ENCODE measurements at regions not wholly inside any gene's neighbourhood (a gene's known extent, or its start where the extent isn't known, plus 50 kb on each side); places are given as distances from the start of the nearest gene placed in this dataset.
A peak's percentile ranks its signal among the peaks of the same experiment; 100 is the strongest.

- DNase-seq, result no peak
- no peak overlapping the region for H3K4me3 ChIP-seq (ENCODE audit: insufficient read depth, low read depth, low read length)
- no peaks in the 10 kb centered on the region for H3K36me3 ChIP-seq (replicated peaks; ENCODE audit: control insufficient read depth, insufficient read depth, low read length)
- no peaks in the 10 kb centered on the region for H3K27me3 ChIP-seq (ENCODE audit: control insufficient read depth, insufficient read depth, low read length)
Observed at GRCh38 chrX:144849141-144849540, 398.2 kb upstream of the SPANXN1 start.

DNA sequence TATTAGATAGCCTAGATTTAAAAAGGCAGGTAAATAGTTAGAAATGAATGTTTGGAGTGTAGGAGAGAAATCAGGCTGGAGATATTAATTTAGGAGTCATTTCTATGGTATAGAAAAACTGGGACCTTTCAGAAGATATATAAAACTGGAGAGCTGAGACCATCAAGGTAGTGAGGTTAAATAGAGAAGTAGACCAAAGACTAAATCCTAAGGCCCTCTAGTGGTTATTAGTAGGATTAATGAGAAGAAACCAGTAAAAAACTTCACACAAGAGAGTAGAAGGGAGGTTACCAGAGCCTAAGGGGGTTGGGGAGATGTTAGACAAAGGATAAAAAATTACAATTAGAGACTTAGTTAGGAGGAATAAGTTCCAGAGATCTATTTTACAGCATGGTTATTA lies 351.0 kb upstream of the SPANXN1 start:
- peak; percentile 10 for DNase-seq

DNA sequence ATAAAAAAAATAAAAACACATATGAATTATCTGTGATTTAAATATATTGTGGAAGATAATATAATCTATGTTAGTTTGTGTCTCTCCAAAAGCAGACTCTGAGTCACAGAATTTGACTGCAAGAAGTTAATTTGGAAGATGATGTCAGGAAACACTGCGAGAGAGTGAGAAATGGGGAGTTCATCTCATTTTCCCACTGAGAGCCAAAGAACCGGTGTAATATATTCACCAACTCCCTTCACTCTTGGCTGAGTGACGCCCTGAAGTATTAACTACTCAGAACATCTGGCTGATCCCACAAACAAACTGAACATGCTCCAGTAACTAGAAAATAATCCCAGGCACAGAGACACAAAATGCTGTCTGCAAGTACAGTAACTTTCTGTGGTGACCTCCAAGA lies 345.8 kb upstream of the SPANXN1 start:
- H3K27me3 ChIP-seq (ENCODE audit: control insufficient read depth, insufficient read depth, low read length), result no peaks in the 10 kb centered on the region
- H3K4me3 ChIP-seq (ENCODE audit: insufficient read depth, low read depth, low read length), result no peak overlapping the region
- no peaks in the 10 kb centered on the region for H3K36me3 ChIP-seq (replicated peaks; ENCODE audit: control insufficient read depth, insufficient read depth, low read length)
- DNase-seq, result no peak

More for the DNA sequence above, 351.0 kb upstream of the SPANXN1 start:
- Histone ChIP-seq H3K36me3 (replicated peaks; ENCODE audit: control insufficient read depth, insufficient read depth, low read length) (no peaks in the 10 kb centered on the region), H3K4me3 (ENCODE audit: insufficient read depth, low read depth, low read length) (no peak overlapping the region), H3K27me3 (ENCODE audit: control insufficient read depth, insufficient read depth, low read length) (no peaks in the 10 kb centered on the region)

GRCh38 chrX:144916785-144917184 lies 330.5 kb upstream of the SPANXN1 start:
- no peak overlapping the region for H3K4me3 ChIP-seq (ENCODE audit: insufficient read depth, low read depth, low read length)
- DNase-seq, result no peak
- no peaks in the 10 kb centered on the region for H3K27me3 ChIP-seq (ENCODE audit: control insufficient read depth, insufficient read depth, low read length)
- H3K36me3 ChIP-seq (replicated peaks; ENCODE audit: control insufficient read depth, insufficient read depth, low read length), result no peaks in the 10 kb centered on the region

DNA sequence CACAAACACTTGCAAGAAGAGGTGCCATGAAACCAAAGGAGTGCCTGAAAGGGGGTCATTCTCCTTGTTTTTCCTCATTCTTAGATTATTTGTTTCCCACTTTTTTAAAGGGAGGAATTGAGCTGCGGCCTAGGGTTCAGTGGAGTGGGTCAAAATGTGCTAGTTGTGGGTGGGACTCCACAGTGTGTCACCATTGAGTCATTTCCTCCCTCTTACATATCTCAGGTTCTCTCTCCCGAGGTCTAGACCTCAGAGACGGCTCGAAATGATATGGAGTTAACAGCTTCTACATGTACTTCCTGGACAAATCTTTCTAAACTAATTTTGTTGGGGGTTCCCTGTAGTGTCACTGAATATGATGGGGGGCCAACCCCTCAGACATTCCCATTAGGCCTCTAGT lies 328.4 kb upstream of the SPANXN1 start:
- Histone ChIP-seq H3K27me3 (ENCODE audit: control insufficient read depth, insufficient read depth, low read length) (no peaks in the 10 kb centered on the region), H3K4me3 (ENCODE audit: insufficient read depth, low read depth, low read length) (no peak overlapping the region), H3K36me3 (replicated peaks; ENCODE audit: control insufficient read depth, insufficient read depth, low read length) (no peaks in the 10 kb centered on the region)
- DNase-seq, result no peak

GRCh38 chrX:144946666-144947065 lies 300.6 kb upstream of the SPANXN1 start:
- H3K27me3 ChIP-seq (ENCODE audit: control insufficient read depth, insufficient read depth, low read length), result no peaks in the 10 kb centered on the region
- H3K36me3 ChIP-seq (replicated peaks; ENCODE audit: control insufficient read depth, insufficient read depth, low read length), result no peaks in the 10 kb centered on the region
- no peak overlapping the region for H3K4me3 ChIP-seq (ENCODE audit: insufficient read depth, low read depth, low read length)

More at GRCh38 chrX:144946666-144947065, 300.6 kb upstream of the SPANXN1 start:
- DNase-seq, result no peak

All from H7 (cell line).